Skeletal muscle cell (primary cell): ENCODE measurements at regions not wholly inside any gene's neighbourhood (a gene's known extent, or its start where the extent isn't known, plus 50 kb on each side); places are given as distances from the start of the nearest gene placed in this dataset.
"Not testable (repeated sequence)": the region's sequence is repeated elsewhere in the genome, so short reads cannot be mapped to it uniquely, and the experiment has no call there.

Source experiments
- DNase-seq: peaks from one replicate; pipeline ENCODE4 v3.0.0-alpha.2; 2010; ENCODE audit warnings: low read depth
- H3K4me3 ChIP-seq: 2 replicates; pipeline ENCODE4 v1.5.1; 2011; ENCODE audit warnings: low read depth, mild to moderate bottlenecking, control low read depth, low read length, moderate library complexity

DNA sequence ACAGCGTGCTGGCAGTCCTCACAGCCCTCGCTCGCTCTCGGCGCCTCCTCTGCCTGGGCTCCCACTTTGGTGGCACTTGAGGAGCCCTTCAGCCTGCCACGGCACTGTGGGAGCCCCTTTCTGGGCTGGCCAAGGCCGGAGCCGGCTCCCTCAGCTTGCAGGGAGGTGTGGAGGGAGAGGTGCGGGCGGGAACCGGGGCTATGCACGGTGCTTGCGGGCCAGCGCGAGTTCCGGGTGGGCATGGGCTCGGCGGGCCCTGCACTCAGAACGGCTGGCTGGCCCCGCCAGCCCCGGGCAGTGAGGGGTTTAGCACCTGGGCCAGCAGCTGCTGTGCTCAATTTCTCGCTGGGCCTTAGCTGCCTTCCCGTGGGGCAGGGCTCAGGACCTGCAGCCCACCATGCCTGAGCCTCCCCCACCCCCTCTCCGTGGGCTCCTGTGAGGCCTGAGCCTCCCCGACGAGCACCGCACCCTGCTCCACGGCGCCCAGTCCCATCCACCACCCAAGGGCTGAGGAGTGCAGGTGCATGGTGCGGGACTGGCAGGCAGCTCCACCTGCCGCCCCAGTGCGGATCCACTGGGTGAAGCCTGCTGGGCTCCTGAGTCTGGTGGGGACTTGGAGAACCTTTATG is 106.5 kb upstream of the IQSEC1 start:
- H3K4me3 ChIP-seq, DNase-seq: not testable (repeated sequence)

DNA sequence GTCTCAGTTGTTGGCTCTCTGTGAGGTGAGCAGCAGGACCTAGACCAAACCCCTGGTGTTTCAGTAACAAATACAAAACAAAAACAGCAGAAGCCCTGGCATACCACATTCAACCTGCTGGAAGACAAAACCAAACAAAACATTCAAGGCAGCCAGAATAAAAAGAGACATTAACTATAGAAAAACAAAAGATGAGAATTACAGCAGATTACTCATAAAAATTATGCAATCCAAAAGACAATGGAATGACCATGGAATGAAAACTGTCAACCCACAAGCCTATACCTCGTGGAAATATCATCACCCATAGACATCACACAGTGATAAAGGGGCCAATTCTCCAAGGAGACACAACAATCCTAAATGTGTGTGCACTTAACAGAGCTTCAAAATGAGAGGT is 106.0 kb upstream of the IQSEC1 start:
- H3K4me3 ChIP-seq = no peak overlapping the region
- no peak for DNase-seq

DNA sequence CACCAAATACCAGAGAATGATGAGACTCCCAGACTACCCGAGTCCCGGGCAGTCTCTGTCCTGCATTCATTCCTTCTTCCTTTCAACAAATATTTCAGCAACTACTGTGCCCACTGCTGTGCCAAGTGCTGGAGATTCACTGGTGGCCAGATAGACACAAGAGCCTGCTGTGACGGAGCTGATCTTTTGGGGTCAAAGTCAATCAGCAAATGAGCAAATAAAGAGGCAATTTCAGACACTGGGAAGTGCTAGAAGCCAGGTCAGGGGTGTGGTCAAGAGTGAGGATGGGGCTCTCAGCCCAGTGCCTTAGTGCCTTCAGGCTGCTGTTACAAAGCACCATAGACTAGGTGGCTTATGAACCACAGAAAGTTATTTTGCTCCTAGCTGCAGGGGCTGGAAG is 104.9 kb upstream of the IQSEC1 start:
- no peak for DNase-seq
- no peak overlapping the region for H3K4me3 ChIP-seq

DNA sequence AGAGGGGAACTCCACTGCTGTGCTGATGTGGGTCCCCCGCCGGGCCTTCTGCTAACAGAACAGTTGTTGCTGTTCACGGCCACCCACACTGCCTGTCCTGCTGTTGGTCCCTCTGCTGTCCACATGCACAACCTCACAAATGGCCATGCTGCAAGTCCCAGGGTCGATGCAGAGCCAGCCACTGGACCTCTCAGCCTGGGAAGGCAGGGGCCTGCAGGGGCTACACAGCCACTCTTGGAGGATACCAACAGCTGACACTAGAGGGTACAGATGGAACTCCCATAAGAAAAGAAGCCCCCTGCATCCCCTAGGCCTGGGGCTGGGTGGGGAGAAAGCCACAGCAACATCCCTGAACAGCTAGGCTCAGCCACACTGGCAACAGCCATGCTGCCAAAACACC is 104.4 kb upstream of the IQSEC1 start:
- DNase-seq = no peak
- no peak overlapping the region for H3K4me3 ChIP-seq

DNA sequence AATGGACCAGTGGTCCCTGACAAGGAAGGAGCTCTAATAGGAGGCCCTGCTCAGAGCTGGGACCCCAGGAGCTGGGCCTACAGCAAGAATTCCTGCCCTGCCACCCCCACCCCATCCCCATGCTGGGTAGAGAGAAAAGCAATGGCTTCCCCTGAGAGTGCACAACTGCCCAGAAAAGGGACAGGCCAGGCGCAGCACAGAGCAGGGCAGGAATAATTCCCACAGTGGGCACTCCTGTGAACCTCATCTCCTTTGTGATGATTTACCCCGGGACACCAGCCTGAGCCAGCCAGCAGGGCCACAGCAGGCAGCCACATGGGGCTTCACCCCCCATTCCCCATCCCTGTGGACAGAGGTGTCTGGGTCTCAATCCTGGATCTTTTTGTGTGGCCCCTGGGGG is 104.0 kb upstream of the IQSEC1 start:
- no peak for DNase-seq
- H3K4me3 ChIP-seq = no peak overlapping the region

DNA sequence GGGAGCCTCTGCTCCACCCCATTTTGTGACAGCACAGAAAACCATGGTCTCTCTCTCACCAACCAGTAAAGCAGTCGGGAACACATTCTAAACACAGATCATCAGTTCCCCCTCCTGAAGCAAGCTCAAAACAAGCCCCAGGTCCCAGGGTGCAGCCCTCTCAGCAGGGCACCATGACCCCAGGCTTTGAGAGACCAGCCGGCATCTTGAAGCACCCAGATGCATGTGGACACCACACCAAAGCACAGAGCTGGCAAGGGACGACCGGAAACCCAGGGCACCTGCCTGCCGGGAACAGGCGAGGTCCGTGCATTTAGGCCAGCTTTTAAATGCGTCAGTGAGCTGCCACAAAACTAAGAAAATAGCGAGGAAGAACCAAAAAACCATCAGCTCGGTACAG is 103.2 kb upstream of the IQSEC1 start:
- no peak overlapping the region for H3K4me3 ChIP-seq
- DNase-seq = no peak

DNA sequence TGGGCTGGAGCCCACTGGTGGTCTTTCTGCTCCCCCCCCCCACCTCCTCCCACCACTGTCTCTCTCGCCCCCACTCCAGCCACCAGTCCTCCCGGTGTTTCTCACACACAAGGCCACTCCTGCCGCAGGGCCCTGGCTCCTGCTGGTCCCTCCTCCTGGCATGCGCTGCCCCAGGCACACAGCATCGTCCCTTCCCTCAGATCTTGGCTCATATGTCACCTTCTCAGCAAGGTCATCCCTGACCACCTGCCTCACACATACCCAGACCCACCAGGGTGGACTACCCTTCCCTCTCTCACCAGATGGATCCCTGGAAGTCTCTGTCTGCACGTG is 101.5 kb upstream of the IQSEC1 start:
- H3K4me3 ChIP-seq = no peak overlapping the region

DNA sequence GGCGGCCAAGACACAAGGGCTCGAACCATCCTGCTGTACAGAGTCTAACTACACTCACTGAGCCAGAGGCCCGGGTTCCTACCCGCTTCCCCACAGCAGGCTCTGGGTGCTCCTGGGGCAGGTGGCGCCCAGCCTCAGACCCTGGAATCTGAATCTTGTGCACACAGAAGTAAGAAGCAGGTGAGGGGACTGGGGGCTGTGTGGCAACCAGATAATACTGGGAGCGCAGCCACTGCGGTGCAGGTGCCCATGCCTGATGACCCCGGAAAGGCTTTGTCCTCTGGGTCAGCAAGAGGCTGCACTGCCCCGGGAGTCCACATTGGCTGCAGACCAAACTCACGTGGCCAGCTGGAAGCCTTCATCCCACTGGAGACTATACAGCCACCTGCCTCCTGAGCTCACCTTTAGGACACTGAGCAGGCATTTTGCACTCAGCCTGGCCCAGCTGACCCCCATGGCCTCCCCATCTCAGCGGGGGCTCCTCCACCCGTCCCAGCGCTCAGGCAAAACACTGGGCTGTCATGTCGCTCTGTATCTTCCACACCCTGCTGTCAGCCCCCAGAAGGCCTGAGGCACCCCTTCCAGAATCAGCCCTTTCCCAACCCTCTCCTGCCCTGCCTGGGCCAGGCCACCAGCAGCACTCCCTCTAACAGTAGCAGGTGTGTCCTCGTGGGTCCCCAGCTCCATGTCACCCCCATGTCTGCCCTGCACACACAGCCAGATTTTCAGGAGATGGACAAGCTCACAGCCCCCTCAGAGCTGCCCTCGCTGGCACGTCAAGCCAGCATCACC is 101.0 kb upstream of the IQSEC1 start:
- DNase-seq = no peak
- no peak overlapping the region for H3K4me3 ChIP-seq

More for the DNA sequence above, 101.5 kb upstream of the IQSEC1 start:
- DNase-seq = no peak

DNA sequence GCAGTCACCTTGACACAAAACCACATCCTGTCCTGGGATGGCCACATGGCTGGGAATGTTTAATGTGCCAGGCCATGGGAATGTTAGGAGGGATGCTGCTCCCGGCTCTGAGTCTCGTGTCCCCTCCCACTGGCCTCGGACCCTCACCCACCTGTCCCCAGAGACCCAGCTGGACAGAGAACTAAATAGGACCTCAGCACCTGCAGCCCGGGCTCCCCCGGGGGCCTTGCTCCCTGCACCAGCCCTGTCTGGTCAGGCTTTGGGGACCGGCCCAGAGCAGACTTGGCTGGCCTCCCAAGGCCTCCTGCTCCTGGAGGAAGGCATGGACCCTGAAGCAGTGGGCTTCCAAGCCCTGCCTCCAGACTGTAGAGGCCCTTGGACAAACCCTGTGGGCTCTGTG is 100.0 kb upstream of the IQSEC1 start:
- no peak for DNase-seq
- no peak overlapping the region for H3K4me3 ChIP-seq

DNA sequence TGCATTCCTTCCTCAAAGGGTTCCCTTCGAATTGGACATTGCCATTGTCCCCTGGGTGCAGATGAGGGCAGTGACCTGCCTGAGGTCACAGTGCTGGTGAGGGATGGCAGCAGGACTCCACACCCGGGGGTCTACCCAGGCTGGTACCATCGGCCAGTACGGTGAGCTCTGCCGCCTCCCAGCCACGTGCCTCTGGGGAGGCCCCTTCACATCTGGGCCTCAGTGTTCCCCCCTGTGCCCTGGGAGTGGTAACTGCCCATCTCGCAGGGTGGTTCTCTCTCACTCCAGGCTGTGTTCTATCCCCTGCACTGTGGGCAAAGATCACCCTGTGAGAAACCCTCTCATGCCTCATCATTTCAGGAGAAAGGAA is 99.4 kb upstream of the IQSEC1 start:
- H3K4me3 ChIP-seq = no peak overlapping the region
- no peak for DNase-seq

DNA sequence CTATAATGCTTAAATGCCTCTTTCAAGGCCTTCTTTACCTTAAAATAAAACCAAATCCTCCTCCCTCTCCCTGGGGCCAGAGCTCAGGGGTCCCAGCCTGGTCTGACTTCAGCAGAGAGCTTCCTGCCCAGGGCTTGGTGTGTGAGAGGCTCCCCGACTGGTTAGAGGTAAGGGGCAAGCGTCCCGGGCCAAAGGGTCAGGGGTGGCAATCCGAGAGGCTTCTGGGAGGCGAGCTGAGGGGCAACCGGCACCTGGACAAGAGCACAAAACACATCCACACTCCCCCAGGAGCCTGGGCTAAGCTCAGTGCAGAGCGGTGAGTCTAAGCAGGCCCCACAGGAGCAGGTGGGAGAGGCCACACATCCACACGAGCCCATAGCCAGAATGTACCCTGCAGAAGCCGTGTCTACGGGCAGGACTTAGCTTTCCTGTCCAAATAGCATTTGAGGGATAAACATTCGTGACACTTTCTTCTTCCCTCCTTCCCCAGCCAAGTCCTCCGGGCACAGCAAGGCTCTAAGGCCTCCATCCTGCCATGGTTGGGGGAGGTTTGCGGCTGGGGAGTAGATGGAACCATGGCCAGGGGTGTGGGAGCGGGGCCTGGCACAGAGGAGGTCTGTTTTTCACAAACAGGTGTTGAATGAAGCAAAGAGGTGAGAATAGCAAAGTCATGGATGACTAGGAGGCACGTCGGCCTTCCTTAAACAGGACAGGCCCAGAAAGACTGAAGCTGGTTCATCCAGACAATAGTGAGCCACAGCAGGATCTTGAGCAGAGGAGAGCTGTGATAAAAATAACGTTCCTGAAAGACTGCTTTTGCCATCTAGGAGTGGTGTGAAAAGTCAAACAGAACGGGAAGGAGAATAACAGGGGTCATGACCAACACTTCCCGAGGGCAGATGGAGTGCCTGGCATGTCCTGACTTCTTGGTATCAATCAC is 98.7 kb upstream of the IQSEC1 start:
- DNase-seq = no peak
- no peak overlapping the region for H3K4me3 ChIP-seq

DNA sequence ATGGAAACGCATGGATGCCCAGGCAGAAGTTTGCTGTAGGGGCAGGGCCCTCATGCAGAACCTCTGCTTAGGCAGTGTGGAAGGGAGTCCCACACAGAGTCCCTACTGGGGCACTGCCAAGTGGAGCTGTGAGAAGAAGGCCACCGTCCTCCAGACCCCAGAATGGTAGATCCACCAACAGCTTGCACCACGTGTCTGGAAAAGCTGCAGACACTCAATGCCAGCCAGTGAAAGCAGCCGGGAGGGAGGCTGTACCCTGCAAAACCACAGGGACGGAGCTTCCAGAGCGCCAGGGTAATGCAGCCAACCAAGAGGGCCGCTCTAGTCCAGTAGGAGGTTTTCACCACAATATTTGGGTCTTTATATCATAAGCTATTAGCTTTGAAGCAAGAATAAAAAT is 97.1 kb upstream of the IQSEC1 start:
- H3K4me3 ChIP-seq = no peak overlapping the region
- DNase-seq = no peak

DNA sequence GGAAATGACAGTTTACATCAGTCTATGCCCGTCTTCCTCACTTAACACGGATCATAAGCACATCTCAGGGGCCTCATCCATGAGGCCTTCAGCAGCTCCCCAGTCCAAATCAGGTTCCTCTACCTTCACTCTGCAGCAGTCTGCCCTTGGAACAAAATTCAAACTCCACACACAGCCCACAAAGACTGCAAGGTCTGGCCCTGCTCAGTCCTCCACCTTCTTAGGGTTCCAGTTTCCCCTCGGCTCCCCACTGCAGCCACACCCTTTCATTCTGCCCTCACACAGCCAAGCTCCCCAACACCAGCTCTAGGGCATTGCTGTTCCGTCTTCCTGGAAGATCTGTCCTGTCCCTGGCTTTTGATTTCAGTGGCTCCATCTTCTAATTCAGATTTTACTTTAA is 95.2 kb upstream of the IQSEC1 start:
- no peak for DNase-seq
- H3K4me3 ChIP-seq = no peak overlapping the region

DNA sequence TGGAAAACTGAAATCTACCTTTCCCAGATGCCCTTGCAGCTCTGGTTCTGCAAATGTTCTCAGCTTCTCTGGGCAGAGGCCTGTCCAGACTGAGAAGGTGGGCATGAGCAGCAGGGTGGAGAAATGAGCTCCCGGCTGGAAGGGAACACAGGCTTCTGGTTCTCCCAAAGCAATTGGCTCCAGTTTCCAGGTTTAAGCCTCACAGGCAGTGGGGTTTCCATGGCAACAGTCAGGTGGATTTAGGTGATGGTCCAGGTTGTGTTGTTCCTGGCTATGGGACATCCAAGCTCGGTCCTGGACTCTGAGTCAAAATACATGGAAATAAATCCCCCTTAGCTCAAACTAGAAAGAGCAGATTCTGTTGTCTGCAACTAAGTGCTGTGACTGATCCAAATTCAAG is 94.6 kb upstream of the IQSEC1 start:
- no peak overlapping the region for H3K4me3 ChIP-seq
- no peak for DNase-seq

DNA sequence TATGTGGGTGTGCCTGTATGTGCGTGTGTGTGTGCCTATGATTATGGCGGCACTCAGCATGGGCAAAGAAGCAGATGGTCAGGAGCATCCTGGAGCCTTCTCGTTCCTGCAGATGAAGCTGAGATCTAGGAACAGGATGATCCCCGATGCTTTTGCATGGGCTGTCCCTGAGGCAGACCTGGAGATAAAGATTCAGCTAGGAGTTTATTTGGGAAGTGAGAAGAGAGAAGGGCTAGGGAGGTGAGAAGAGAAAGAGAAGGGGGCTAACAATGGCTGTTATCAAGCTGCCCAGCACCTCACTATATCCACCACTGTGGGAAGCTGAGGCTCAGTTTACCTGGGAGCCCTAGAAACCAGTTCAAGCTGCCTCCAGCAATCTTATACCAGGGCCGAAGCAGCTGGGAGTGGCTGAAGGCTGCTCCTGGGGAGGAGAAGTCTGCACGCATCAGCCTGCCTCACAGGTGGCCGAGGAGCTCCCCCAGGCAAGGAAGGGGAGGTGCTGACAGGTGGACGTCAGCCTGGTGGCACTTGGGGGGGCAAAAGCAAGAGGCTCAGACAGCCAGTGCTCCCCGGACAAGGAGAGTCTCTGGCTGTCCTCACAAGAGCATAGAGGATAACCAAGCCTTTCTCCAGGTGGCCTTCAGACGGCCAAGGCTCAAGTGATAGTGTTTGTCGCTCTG is 94.0 kb upstream of the IQSEC1 start:
- DNase-seq = no peak

DNA sequence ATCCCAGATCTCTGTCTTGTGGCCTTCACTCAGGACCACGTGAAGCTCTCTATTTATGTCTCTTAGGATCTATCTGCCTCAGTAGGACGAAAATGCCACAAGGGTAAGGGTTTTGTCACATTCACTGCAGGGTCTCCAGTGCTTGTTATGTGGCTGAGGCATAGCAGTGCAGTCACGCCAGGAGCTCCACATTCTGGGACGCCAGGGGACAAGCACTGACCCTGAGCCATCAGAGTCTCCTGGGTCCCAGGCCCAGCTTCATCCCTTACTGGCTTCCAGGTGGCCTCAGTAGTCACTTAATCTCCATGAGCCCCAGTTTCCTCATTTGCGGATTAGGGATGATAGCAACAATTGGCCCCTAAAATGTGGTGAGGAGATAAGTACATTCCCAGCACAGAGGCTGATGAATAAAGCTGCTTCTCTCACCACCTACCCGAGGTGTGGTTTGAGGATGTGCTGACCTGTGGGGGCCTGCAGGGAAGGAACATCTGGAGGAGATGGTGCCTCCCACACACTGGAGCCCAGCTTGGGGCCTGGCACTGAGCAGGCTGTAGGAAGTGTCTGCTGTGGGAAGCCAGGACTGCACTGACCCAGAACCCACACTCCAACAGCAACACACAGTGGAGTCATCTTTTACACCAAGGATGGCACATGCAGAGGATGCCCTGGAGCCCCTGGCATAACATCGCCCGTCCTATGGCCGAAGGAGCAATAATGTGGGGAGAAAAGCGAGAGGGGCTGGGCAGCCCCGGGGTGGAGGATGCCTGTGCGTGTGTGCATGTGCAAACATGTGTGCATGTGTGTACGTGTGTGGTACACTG is 93.2 kb upstream of the IQSEC1 start:
- DNase-seq = no peak
- H3K4me3 ChIP-seq = no peak overlapping the region

More for the DNA sequence above, 94.0 kb upstream of the IQSEC1 start:
- no peak overlapping the region for H3K4me3 ChIP-seq

DNA sequence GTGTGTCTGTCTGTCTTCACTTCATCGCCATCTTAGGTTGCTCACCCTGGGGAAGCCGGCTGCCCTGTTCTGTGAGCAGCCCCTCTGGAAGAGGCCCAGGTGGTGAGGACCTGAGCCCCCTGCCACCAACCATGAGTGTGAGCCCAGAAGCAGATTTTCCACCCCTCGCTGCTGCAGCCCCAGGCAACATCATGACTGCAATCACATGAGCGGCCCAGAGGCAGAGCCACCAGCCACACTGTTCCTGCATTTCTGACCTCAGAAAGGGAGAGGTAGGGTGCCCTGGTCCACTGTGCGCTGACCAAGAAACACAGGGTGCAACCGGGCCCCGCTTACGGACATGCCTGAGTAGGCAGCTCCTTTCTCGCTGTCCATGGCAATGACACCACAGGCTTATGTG is 92.3 kb upstream of the IQSEC1 start:
- no peak overlapping the region for H3K4me3 ChIP-seq
- DNase-seq = no peak

DNA sequence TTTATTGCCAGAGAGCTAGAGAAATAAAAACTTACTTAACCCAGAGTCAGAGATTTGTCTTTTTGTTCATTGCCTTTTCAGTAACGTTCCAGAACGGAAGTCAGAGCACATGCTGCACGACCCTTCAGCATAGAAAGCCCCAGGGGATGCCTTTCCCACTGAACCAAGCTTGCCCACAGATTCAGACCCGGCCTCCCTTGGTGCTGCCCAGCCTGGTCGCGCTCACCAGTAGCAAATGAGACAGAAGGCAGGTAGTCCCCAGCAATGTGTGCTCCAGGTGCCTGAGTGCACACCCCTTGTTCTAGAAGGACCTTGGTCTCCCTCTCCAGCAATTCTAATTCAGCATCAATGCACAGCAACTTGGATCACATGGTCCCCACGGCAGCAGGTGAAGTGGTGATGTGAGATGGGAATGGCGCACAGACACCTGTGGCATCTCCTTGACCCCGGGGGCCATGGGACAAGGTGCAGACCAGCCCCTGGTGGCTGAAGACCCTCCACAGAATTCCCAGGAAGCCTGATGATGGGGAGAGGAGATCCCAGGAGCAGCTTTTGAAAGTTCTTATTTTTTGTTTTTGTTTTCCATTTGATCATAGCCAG is 91.8 kb upstream of the IQSEC1 start:
- no peak overlapping the region for H3K4me3 ChIP-seq
- no peak for DNase-seq
